Cardiac fibroblast (primary cell): ENCODE measurements at regions not wholly inside any gene's neighbourhood (a gene's known extent, or its start where the extent isn't known, plus 50 kb on each side); places are given as distances from the start of the nearest gene placed in this dataset.

Experiments
- DNase-seq, 2 donors: peaks; one replicate each; pipeline versions ENCODE4 v3.0.0 to v3.0.0-alpha.2; 2010; ENCODE audit warnings: low read depth in 2 of 2
- H3K4me3 ChIP-seq, 2 donors: replicated peaks in 1 of 2; 1 replicate in 1 of 2; 2 replicates in 1 of 2; pipeline ENCODE4 v1.5.1; 2011; ENCODE audit warnings: low read depth in 2 of 2, low read length in 2 of 2, mild to moderate bottlenecking in 2 of 2, moderate library complexity in 1 of 2
- CTCF ChIP-seq: IDR thresholded peaks from one replicate; pipeline ENCODE4 v1.5.1; 2011; ENCODE audit warnings: low read depth, mild to moderate bottlenecking, low read length, inconsistent platforms

DNA sequence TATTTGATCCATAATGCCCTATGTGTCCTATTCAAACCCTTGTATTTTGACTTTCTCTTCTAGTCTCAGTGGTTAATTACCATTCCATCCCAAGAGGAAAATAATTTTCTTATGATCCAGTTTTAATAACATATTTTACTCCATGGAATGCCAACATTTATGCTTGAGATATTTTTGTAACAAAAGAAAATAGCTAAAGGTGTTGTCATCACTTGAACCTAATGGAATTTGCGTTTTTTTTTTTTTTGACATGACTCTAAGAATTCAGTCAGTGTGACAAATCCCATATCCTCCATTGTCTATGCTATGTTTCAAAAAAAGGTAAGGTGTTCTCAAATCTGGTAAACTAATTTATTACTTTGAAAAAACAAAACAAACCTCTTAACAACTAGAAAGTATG, 324.1 kb upstream of the ADAMTS5 start:
- no peak overlapping the region for H3K4me3 ChIP-seq
- DNase-seq: peak in 1 of 2 donors; percentile 56
- no peak for TF ChIP-seq CTCF

DNA sequence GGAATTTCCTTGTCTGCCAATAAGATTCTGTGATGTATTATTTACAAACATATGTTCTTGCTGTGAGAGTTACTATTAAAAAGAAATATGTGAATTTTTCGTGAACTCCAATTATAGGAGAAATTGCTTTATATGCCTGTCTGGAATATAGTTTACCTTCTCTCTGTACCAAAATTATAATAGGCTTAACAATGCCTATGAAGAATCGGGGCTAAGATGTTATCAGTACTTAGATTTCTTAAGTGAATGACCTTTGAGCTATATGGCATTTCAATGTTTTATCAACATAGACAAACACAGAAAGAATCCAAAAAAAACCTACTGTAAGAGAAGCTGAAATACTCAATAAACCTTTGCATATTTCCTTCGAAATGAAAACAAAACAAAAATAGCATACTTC, 323.1 kb upstream of the ADAMTS5 start:
- DNase-seq: no peak
- no peak overlapping the region for H3K4me3 ChIP-seq
- no peak for TF ChIP-seq CTCF

GRCh38 chr21:27286760-27287159, 319.9 kb upstream of the ADAMTS5 start:
- DNase-seq: no peak
- TF ChIP-seq CTCF: no peak
- H3K4me3 ChIP-seq: no peak overlapping the region

DNA sequence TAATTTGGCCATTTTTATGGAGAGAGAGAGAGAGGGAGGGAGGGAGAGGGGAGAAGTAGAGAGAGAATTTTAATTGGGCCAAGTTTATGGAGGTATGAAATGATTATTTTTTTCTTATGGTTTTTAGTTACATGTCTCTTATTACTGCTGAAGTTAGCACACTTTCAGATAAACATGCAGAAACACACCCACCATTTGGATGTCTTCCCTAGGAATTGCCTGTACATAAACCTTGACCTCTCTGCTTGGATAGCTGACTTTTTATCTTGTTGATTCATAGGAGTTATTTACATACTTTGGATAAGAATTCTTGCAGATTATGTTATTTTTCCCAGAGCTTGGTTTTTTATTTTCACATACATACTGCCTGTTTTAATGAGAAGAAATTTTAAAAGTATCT, 310.2 kb upstream of the ADAMTS5 start:
- DNase-seq: peak; percentile 18 to 51
- no peak overlapping the region for H3K4me3 ChIP-seq
- TF ChIP-seq CTCF: no peak

- DNase-seq: peak; percentile 73 to 90
- no peak overlapping the region for H3K4me3 ChIP-seq
- TF ChIP-seq CTCF: no peak
These were observed 308.5 kb upstream of the ADAMTS5 start for GRCh38 chr21:27275294-27275927.

GRCh38 chr21:27269644-27270043, 302.8 kb upstream of the ADAMTS5 start:
- TF ChIP-seq CTCF: no peak
- peak; percentile 81 to 96 for DNase-seq
- H3K4me3 ChIP-seq: no peak overlapping the region

DNA sequence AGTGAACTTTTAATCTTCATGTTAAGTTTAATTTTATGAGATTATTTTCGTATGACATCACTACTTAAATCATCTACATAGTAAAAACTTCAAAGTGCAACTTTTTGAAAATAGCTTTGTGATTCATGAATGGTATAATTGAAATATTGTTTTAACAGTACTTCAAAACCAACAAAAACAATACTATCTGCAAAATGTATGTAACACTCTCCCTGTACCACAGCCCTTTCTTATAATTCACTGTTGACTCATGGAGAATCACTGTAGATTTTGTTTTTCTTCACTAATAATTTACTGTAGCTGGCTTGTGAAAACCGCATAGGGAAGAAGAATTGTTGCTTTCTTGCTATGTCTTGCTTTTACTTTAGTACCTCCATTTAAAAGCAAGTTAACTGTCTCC, 301.4 kb upstream of the ADAMTS5 start:
- no peak for TF ChIP-seq CTCF
- no peak overlapping the region for H3K4me3 ChIP-seq
- peak in 1 of 2 donors; percentile 80 for DNase-seq
